ENCODE measurements at regions not wholly inside any gene's neighbourhood (a gene's known extent, or its start where the extent isn't known, plus 50 kb on each side); places are given as distances from the start of the nearest gene placed in this dataset.

DNA sequence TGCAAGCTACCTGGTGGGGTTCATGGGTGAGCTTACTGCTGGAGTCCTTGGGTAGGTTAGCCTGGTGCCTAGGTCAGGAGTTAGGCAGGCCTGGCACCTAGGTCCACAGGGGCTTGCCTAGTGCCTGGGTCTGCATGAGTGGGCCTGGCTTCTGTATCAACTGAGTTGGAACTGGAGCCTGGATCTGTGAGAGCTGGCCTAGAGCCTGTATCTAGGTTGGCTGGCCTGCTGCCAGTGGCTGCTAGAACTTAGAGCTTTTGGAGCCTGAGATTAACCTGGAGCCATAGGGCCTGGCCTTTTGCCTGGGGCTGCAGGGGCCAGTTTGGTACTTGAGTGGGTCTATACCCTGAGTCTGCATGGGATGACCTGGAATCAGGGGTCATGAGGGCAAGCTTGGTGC lies 679.4 kb downstream of the NUP35 start:
- no peaks in the 10 kb centered on the region for H3K36me3 ChIP-seq
- DNase-seq: no peak
- H3K4me3 ChIP-seq: no peak overlapping the region
- no peak overlapping the region for H3K27ac ChIP-seq
- no peaks in the 10 kb centered on the region for H3K4me1 ChIP-seq
- no peaks in the 10 kb centered on the region for H3K9me3 ChIP-seq
- H3K27me3 ChIP-seq: no peaks in the 10 kb centered on the region
- TF ChIP-seq, protein P1, sequence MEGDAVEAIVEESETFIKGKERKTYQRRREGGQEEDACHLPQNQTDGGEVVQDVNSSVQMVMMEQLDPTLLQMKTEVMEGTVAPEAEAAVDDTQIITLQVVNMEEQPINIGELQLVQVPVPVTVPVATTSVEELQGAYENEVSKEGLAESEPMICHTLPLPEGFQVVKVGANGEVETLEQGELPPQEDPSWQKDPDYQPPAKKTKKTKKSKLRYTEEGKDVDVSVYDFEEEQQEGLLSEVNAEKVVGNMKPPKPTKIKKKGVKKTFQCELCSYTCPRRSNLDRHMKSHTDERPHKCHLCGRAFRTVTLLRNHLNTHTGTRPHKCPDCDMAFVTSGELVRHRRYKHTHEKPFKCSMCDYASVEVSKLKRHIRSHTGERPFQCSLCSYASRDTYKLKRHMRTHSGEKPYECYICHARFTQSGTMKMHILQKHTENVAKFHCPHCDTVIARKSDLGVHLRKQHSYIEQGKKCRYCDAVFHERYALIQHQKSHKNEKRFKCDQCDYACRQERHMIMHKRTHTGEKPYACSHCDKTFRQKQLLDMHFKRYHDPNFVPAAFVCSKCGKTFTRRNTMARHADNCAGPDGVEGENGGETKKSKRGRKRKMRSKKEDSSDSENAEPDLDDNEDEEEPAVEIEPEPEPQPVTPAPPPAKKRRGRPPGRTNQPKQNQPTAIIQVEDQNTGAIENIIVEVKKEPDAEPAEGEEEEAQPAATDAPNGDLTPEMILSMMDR (IDR thresholded peaks at IDR 0.05): no peak
- TF ChIP-seq POLR2A (IDR thresholded peaks at IDR 0.05): no peak

- Histone ChIP-seq H3K27me3 (no peaks in the 10 kb centered on the region), H3K4me3 (no peak overlapping the region), H3K9me3 (no peaks in the 10 kb centered on the region), H3K36me3 (no peaks in the 10 kb centered on the region), H3K27ac (no peak overlapping the region), H3K4me1 (no peaks in the 10 kb centered on the region)
- DNase-seq: no peak
- TF ChIP-seq POLR2A (IDR thresholded peaks at IDR 0.05): no peak
- TF ChIP-seq, protein P1 (IDR thresholded peaks at IDR 0.05): no peak
Measured at GRCh38 chr2:183807870-183808269, 683.6 kb downstream of the NUP35 start.

- Histone ChIP-seq H3K36me3 (no peaks in the 10 kb centered on the region), H3K4me3 (no peak overlapping the region), H3K4me1 (no peaks in the 10 kb centered on the region), H3K27me3 (no peaks in the 10 kb centered on the region), H3K9me3 (no peaks in the 10 kb centered on the region), H3K27ac (no peak overlapping the region)
- no peak for DNase-seq
- TF ChIP-seq POLR2A (IDR thresholded peaks at IDR 0.05): no peak
- TF ChIP-seq, protein P1 (IDR thresholded peaks at IDR 0.05): no peak
Measured at GRCh38 chr2:183809404-183809803, 685.2 kb downstream of the NUP35 start.

DNA sequence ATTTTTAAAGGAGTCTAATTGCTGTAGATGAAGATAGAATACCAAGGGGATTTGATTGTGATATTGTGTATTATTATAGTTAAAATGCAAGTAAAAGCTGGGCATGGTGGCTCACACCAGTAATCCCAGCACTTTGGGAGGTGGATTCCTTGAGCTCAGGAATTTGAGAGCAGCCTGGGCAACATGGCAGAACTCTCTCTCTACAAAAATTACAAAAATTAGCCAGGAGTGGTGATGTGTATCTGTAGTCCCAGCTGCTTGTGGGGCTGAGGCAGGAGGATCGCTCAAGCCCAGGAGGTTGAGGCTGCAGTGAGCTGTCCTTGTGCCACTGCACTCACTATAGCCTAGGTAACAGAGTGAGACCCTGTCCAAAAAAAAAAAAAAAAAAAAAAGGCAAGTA lies 687.0 kb downstream of the NUP35 start:
- no peak for DNase-seq
- H3K27me3 ChIP-seq: no peaks in the 10 kb centered on the region

DNA sequence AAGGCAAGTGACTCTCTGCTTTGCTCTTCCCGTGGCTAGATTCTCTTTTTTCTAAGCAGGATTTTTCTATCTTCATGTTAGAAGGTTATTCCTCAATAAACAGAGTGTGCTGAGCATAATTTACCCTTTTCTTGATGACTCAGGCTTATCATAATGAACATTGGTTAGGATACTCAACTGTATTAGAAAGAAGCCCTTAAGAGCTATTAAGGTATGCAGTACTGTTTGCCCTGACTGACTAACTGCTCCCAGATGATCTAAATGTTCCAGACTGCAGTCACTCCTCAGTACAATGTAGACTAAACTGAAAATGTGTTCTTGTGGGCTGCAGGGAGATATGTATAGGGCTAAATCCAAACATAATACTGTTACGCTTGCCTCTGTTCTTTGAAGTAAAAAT lies 687.8 kb downstream of the NUP35 start:
- no peak for DNase-seq

More for the DNA sequence above, 687.0 kb downstream of the NUP35 start:
- TF ChIP-seq, protein P1 (IDR thresholded peaks at IDR 0.05): no peak
- TF ChIP-seq POLR2A (IDR thresholded peaks at IDR 0.05): no peak
- H3K4me3 ChIP-seq: no peak overlapping the region
- no peaks in the 10 kb centered on the region for H3K9me3 ChIP-seq
- H3K27ac ChIP-seq: no peak overlapping the region
- H3K4me1 ChIP-seq: no peaks in the 10 kb centered on the region
- no peaks in the 10 kb centered on the region for H3K36me3 ChIP-seq

More for the DNA sequence above, 687.8 kb downstream of the NUP35 start:
- Histone ChIP-seq H3K4me1 (no peaks in the 10 kb centered on the region), H3K4me3 (no peak overlapping the region), H3K36me3 (no peaks in the 10 kb centered on the region), H3K9me3 (no peaks in the 10 kb centered on the region), H3K27me3 (no peaks in the 10 kb centered on the region), H3K27ac (no peak overlapping the region)
- TF ChIP-seq POLR2A (IDR thresholded peaks at IDR 0.05): no peak
- TF ChIP-seq, protein P1 (IDR thresholded peaks at IDR 0.05): no peak

Data from Peyer's patch (tissue), 4 donors.